Trophoblast cell (in vitro differentiated cells and primary cell): ENCODE measurements at regions not wholly inside any gene's neighbourhood (a gene's known extent, or its start where the extent isn't known, plus 50 kb on each side); places are given as distances from the start of the nearest gene placed in this dataset.
A peak's percentile ranks its signal among the peaks of the same experiment; 100 is the strongest.

ENCODE experiments used
- DNase-seq, 2 donors: peaks; one replicate each; pipeline ENCODE4 v3.0.0-alpha.2; 2016
- H2AFZ ChIP-seq: 2 replicates; pipeline ENCODE4 v1.6.1; 2013; ENCODE audit warnings: low read length, moderate library complexity, mild to moderate bottlenecking; ENCODE audit not compliant: insufficient read depth, poor library complexity
- H2AK5ac ChIP-seq: 2 replicates; pipeline ENCODE4 v1.6.1; 2013; ENCODE audit warnings: mild to moderate bottlenecking, low read length
- H2BK120ac ChIP-seq: 2 replicates; pipeline ENCODE4 v1.6.1; 2013; ENCODE audit warnings: low read length, mild to moderate bottlenecking, moderate library complexity; ENCODE audit not compliant: insufficient read depth, poor library complexity
- H2BK12ac ChIP-seq: 2 replicates; pipeline ENCODE4 v1.6.1; 2013; ENCODE audit warnings: mild to moderate bottlenecking, low read length, moderate library complexity
- H2BK5ac ChIP-seq: 2 replicates; pipeline ENCODE4 v1.6.1; 2013; ENCODE audit warnings: low read length, low read depth, moderate library complexity, mild to moderate bottlenecking; ENCODE audit not compliant: poor library complexity
- H3K14ac ChIP-seq: 2 replicates; pipeline ENCODE4 v1.6.1; 2013; ENCODE audit warnings: mild to moderate bottlenecking, low read length
- H3K18ac ChIP-seq: 2 replicates; pipeline ENCODE4 v1.6.1; 2013; ENCODE audit warnings: mild to moderate bottlenecking, low read length
- H3K23ac ChIP-seq: 2 replicates; pipeline ENCODE4 v1.6.1; 2013; ENCODE audit warnings: low read length
- H3K27ac ChIP-seq: 2 replicates; pipeline ENCODE4 v1.5.1; 2013; ENCODE audit warnings: low read depth, mild to moderate bottlenecking, inconsistent platforms, low read length, moderate library complexity
- H3K27me3 ChIP-seq: 2 replicates; pipeline ENCODE4 v1.6.1; 2013; ENCODE audit warnings: inconsistent platforms, mild to moderate bottlenecking, low read length, moderate library complexity; ENCODE audit not compliant: insufficient read depth
- H3K36me3 ChIP-seq, 2 experiments: 1 replicate in 1 of 2; 2 replicates in 1 of 2; pipeline ENCODE4 v1.6.1; 2013; ENCODE audit warnings: low read length in 2 of 2, mild to moderate bottlenecking in 2 of 2, moderate library complexity in 1 of 2; ENCODE audit not compliant: insufficient read depth in 2 of 2, control insufficient read depth in 1 of 2
- H3K4ac ChIP-seq: 2 replicates; pipeline ENCODE4 v1.6.1; 2013; ENCODE audit warnings: low read depth, mild to moderate bottlenecking, low read length, moderate library complexity
- H3K4me1 ChIP-seq, 2 experiments: 1 replicate in 1 of 2; 2 replicates in 1 of 2; pipeline ENCODE4 v1.6.1; 2013; ENCODE audit warnings: low read length in 2 of 2, mild to moderate bottlenecking in 2 of 2, moderate library complexity in 1 of 2; ENCODE audit not compliant: insufficient read depth in 2 of 2, control insufficient read depth in 1 of 2
- H3K4me2 ChIP-seq: 2 replicates; pipeline ENCODE4 v1.6.1; 2013; ENCODE audit warnings: inconsistent platforms, mild to moderate bottlenecking, low read length, moderate library complexity
- H3K4me3 ChIP-seq: 2 replicates; pipeline ENCODE4 v1.5.1; 2013; ENCODE audit warnings: mild to moderate bottlenecking, low read depth, low read length, inconsistent platforms
- H3K79me1 ChIP-seq: one replicate; pipeline ENCODE4 v1.6.1; 2013; ENCODE audit warnings: low read length
- H3K79me2 ChIP-seq: 2 replicates; pipeline ENCODE4 v1.6.1; 2013; ENCODE audit warnings: low read length, mild to moderate bottlenecking; ENCODE audit not compliant: control insufficient read depth, insufficient read depth, poor library complexity
- H3K9ac ChIP-seq: 2 replicates; pipeline ENCODE4 v1.6.1; 2013; ENCODE audit warnings: mild to moderate bottlenecking, low read length
- H3K9me3 ChIP-seq: 2 replicates; pipeline ENCODE4 v1.6.1; 2013; ENCODE audit warnings: low read depth, mild to moderate bottlenecking, control low read depth, inconsistent platforms, low read length; ENCODE audit not compliant: insufficient read depth
- H4K12ac ChIP-seq: 2 replicates; pipeline ENCODE4 v1.6.1; 2013; ENCODE audit warnings: low read depth, mild to moderate bottlenecking, low read length, moderate library complexity
- H4K8ac ChIP-seq: 2 replicates; pipeline ENCODE4 v1.6.1; 2013; ENCODE audit warnings: low read depth, mild to moderate bottlenecking, low read length, moderate library complexity
- H4K91ac ChIP-seq: one replicate; pipeline ENCODE4 v1.6.1; 2013; ENCODE audit warnings: low read depth, mild to moderate bottlenecking, low read length, moderate library complexity
- WGBS: extraction: QIAGEN DNeasy Blood & Tissue Kit; methylation state at CpG from one replicate; pipeline ENCODE4 v1.1.7; 2013; ENCODE audit warnings: missing lambda C conversion rate; ENCODE audit not compliant: insufficient read length, insufficient coverage; ENCODE audit errors: extremely low coverage; 5-methylcytosine and 5-hydroxymethylcytosine counted together

DNA sequence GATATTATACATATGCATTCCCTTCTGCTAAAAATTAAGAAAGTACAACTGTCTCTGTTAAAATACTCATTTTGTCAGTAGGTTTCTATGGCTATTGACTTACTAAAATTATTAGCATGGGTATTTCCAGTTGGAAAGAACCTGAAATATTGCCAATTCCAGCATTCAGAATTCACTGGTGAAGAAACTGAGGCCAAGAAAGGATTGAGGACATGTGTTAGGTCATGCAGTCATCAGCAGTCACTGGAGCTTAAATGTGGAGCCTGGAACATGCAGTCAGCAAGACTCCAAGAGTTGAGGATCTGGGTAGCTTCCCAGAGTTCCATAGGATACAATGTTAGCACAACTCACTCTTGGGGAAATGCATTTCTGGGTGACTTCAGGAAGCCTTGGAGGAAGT, 1335.6 kb downstream of the AACS start:
- H3K4ac ChIP-seq, result no peak overlapping the region
- peak overlapping the region; percentile 35 for H3K23ac ChIP-seq
- H3K27ac ChIP-seq, result no peak overlapping the region
- DNase-seq, result no peak
- H4K12ac ChIP-seq, result no peak overlapping the region
- no peak overlapping the region for H4K8ac ChIP-seq
- H3K4me1 ChIP-seq, result no peaks in the 10 kb centered on the region
- no peak overlapping the region for H4K91ac ChIP-seq
- no peak overlapping the region for H2BK120ac ChIP-seq
- H3K18ac ChIP-seq, result no peak overlapping the region
- peaks cover 8% of the 10 kb centered on the region for H3K9me3 ChIP-seq
- H3K14ac ChIP-seq, result no peak overlapping the region
- H2BK5ac ChIP-seq, result no peak overlapping the region
- H3K4me2 ChIP-seq, result no peak overlapping the region
- H3K79me1 ChIP-seq, result no peaks in the 10 kb centered on the region
- H3K27me3 ChIP-seq, result no peaks in the 10 kb centered on the region
- H3K79me2 ChIP-seq, result no peaks in the 10 kb centered on the region
- H2BK12ac ChIP-seq, result no peak overlapping the region
- H3K4me3 ChIP-seq, result no peak overlapping the region
- no peak overlapping the region for H2AK5ac ChIP-seq
- H3K36me3 ChIP-seq, result no peaks in the 10 kb centered on the region
- H3K9ac ChIP-seq, result no peak overlapping the region
- no peak overlapping the region for H2AFZ ChIP-seq

DNA sequence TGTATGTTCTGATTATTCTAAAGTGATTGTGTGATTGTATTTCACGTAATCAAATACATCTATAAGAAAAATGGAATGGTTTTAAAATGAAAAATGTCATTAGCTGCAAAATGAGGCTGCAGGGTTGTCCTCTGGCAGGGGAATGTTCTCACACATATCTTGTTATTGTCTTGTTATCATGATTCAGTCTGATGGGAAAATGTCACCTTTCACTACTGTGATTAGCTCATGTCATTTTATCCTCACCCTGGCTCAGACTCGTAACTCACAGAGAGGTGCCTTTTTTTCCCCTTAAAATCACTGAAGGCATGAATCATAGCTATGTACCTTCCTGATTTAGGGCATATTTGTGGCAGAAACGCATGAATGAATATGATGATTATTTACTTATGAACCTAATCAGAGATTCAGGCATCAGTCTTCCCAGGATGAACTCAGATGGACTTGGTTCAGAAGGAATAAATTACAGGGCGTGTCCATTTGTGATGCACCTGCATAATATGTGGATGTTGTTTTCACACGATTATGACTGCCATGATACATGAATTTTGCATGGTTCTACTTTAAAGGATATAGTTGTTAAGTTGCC, 1339.2 kb downstream of the AACS start:
- Histone ChIP-seq H2BK12ac (no peak overlapping the region), H3K23ac (no peak overlapping the region), H3K14ac (no peak overlapping the region), H3K79me1 (no peaks in the 10 kb centered on the region), H3K9ac (no peak overlapping the region), H4K91ac (no peak overlapping the region), H3K27me3 (no peaks in the 10 kb centered on the region), H3K4me1 (no peaks in the 10 kb centered on the region), H2AFZ (no peak overlapping the region), H3K36me3 (no peaks in the 10 kb centered on the region), H3K9me3 (peaks cover under 1% of the 10 kb centered on the region), H3K79me2 (no peaks in the 10 kb centered on the region), H3K27ac (no peak overlapping the region), H3K4me3 (no peak overlapping the region), H4K12ac (no peak overlapping the region), H2BK120ac (no peak overlapping the region), H4K8ac (no peak overlapping the region), H2AK5ac (no peak overlapping the region), H2BK5ac (no peak overlapping the region), H3K4me2 (no peak overlapping the region), H3K4ac (no peak overlapping the region), H3K18ac (no peak overlapping the region)
- DNase-seq, result no peak
- no CpG with 5 or more reads among the region's 5 CpGs for WGBS

- no peak overlapping the region for H3K4ac ChIP-seq
- no peaks in the 10 kb centered on the region for H3K4me1 ChIP-seq
- no peak overlapping the region for H2AFZ ChIP-seq
- H3K79me2 ChIP-seq, result no peaks in the 10 kb centered on the region
- DNase-seq, result peak in 1 of 2 donors; percentile 65
- no peaks in the 10 kb centered on the region for H3K36me3 ChIP-seq
- no peak overlapping the region for H4K8ac ChIP-seq
- no peaks in the 10 kb centered on the region for H3K79me1 ChIP-seq
- no peaks in the 10 kb centered on the region for H3K9me3 ChIP-seq
- no peak overlapping the region for H3K18ac ChIP-seq
- H4K12ac ChIP-seq, result no peak overlapping the region
- H2BK5ac ChIP-seq, result no peak overlapping the region
- no peak overlapping the region for H2AK5ac ChIP-seq
- H3K4me2 ChIP-seq, result no peak overlapping the region
- no peak overlapping the region for H3K4me3 ChIP-seq
- H3K23ac ChIP-seq, result no peak overlapping the region
- H3K9ac ChIP-seq, result no peak overlapping the region
- H2BK12ac ChIP-seq, result no peak overlapping the region
- H3K14ac ChIP-seq, result no peak overlapping the region
- no CpG with 5 or more reads among the region's 5 CpGs for WGBS
- no peak overlapping the region for H4K91ac ChIP-seq
- no peaks in the 10 kb centered on the region for H3K27me3 ChIP-seq
- no peak overlapping the region for H2BK120ac ChIP-seq
- H3K27ac ChIP-seq, result no peak overlapping the region
Observed at GRCh38 chr12:126418400-126418799, 1353.2 kb downstream of the AACS start.

GRCh38 chr12:126419131-126419530, 1353.9 kb downstream of the AACS start:
- Histone ChIP-seq H4K8ac (no peak overlapping the region), H3K4me1 (no peaks in the 10 kb centered on the region), H3K4ac (no peak overlapping the region), H4K91ac (no peak overlapping the region), H2BK12ac (no peak overlapping the region), H3K9me3 (no peaks in the 10 kb centered on the region), H3K27ac (no peak overlapping the region), H3K9ac (no peak overlapping the region), H3K36me3 (no peaks in the 10 kb centered on the region), H2AFZ (no peak overlapping the region), H2BK120ac (no peak overlapping the region), H3K27me3 (no peaks in the 10 kb centered on the region), H3K79me1 (no peaks in the 10 kb centered on the region), H3K18ac (no peak overlapping the region), H2BK5ac (no peak overlapping the region), H4K12ac (no peak overlapping the region), H3K23ac (no peak overlapping the region), H2AK5ac (no peak overlapping the region), H3K4me3 (no peak overlapping the region), H3K79me2 (no peaks in the 10 kb centered on the region), H3K4me2 (no peak overlapping the region), H3K14ac (no peak overlapping the region)
- no peak for DNase-seq
- WGBS, result no CpG with 5 or more reads among the region's 2 CpGs
